ENCODE measurements at regions not wholly inside any gene's neighbourhood (a gene's known extent, or its start where the extent isn't known, plus 50 kb on each side); places are given as distances from the start of the nearest gene placed in this dataset.

DNA sequence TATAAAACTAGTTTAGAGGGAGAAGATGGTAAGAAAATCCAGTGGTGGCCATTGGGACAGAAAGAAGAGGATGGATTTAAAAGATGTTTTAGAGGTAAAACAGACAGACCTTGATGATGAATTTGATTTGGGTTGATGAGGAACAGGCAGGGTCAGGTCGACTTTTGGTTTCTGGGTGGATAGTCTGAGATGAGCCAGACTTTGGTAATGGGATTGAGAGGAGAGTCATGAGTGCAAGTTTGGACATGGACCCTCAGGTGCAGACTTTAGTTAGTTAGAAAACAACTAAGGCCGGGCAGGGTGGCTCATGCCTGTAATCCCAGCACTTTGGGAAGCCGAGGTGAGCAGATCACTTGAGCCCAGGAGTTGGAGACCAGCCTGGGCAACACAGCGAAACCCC is 257.9 kb downstream of the MAFB start:
- no peaks in the 10 kb centered on the region for H3K4me1 ChIP-seq (ENCODE audit: insufficient read depth)
- 73 to 90% (median 84%) methylated on average over 4 of the region's 4 CpGs for WGBS, 3 donors
- DNase-seq, result no peak
- no peak overlapping the region for H3K4me3 ChIP-seq
- H3K36me3 ChIP-seq, result no peaks in the 10 kb centered on the region
- H3K27me3 ChIP-seq, result no peaks in the 10 kb centered on the region
- no peaks in the 10 kb centered on the region for H3K9me3 ChIP-seq
- intact Hi-C loops (cut with DNase I), result no loop called here
- no peak for TF ChIP-seq POLR2A (IDR thresholded peaks at IDR 0.05)
- TF ChIP-seq, protein P1, sequence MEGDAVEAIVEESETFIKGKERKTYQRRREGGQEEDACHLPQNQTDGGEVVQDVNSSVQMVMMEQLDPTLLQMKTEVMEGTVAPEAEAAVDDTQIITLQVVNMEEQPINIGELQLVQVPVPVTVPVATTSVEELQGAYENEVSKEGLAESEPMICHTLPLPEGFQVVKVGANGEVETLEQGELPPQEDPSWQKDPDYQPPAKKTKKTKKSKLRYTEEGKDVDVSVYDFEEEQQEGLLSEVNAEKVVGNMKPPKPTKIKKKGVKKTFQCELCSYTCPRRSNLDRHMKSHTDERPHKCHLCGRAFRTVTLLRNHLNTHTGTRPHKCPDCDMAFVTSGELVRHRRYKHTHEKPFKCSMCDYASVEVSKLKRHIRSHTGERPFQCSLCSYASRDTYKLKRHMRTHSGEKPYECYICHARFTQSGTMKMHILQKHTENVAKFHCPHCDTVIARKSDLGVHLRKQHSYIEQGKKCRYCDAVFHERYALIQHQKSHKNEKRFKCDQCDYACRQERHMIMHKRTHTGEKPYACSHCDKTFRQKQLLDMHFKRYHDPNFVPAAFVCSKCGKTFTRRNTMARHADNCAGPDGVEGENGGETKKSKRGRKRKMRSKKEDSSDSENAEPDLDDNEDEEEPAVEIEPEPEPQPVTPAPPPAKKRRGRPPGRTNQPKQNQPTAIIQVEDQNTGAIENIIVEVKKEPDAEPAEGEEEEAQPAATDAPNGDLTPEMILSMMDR (IDR thresholded peaks at IDR 0.05), result no peak
- TF ChIP-seq EP300 (IDR thresholded peaks at IDR 0.05), result no peak
- no peak overlapping the region for H3K27ac ChIP-seq

DNA sequence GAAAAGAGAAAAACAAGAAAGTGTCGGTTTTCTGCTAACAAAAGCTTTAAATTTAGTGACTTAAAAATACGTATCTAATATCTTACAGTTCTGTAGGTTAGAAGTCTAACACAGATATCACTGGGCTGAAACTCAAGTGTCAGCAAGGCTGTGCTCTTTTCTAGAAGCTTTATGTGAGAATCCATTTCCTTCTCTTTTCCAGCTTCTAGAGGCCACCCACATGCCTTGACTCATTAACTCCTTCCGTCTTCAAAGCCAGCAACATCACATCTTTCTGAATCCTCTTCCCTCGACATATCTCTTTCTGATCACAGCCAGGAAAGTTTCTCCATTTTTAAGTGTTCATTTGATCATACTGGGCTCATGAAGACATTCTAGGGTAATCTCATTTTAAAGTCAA is 262.0 kb downstream of the MAFB start:
- H3K27ac ChIP-seq, result no peak overlapping the region
- 67 to 73% (median 67%) methylated on average over 4 of the region's 4 CpGs for WGBS, 3 donors

DNA sequence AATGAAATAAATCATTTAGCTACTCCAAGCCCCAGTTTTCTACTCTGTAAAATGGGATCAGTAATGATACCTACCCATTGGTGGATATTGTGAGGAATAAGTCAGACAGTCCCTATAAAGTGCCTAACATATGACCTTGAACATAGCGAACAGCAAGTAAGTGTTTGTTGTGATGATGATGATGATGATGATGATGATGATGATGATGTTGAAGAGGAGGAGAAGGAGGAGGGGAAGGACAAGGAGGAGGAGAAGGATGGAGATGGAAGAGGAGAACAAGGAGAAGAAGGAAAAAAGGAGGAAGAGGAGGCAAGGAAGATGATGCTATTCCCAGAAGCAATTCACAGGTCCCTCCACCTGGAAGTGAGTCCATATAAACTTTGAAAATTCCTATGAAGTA is 264.3 kb downstream of the MAFB start:
- Histone ChIP-seq H3K36me3 (no peaks in the 10 kb centered on the region), H3K27me3 (no peaks in the 10 kb centered on the region), H3K4me1 (ENCODE audit: insufficient read depth) (no peaks in the 10 kb centered on the region), H3K9me3 (no peaks in the 10 kb centered on the region), H3K4me3 (no peak overlapping the region), H3K27ac (no peak overlapping the region)
- TF ChIP-seq EP300 (IDR thresholded peaks at IDR 0.05) (no peak), POLR2A (IDR thresholded peaks at IDR 0.05) (no peak)
- TF ChIP-seq, protein P1 (IDR thresholded peaks at IDR 0.05), result no peak
- 82 to 85% (median 83%) methylated on average over 1 of the region's 1 CpG for WGBS, 3 donors
- no peak for DNase-seq
- intact Hi-C loops (cut with DNase I), result no loop called here

More for the DNA sequence above, 262.0 kb downstream of the MAFB start:
- no peak overlapping the region for H3K4me3 ChIP-seq
- DNase-seq, result no peak
- no peaks in the 10 kb centered on the region for H3K27me3 ChIP-seq
- TF ChIP-seq POLR2A (IDR thresholded peaks at IDR 0.05), result no peak
- TF ChIP-seq EP300 (IDR thresholded peaks at IDR 0.05), result no peak
- TF ChIP-seq, protein P1 (IDR thresholded peaks at IDR 0.05), result no peak
- intact Hi-C loops (cut with DNase I), result no loop called here
- no peaks in the 10 kb centered on the region for H3K36me3 ChIP-seq
- no peaks in the 10 kb centered on the region for H3K9me3 ChIP-seq
- no peaks in the 10 kb centered on the region for H3K4me1 ChIP-seq (ENCODE audit: insufficient read depth)

DNA sequence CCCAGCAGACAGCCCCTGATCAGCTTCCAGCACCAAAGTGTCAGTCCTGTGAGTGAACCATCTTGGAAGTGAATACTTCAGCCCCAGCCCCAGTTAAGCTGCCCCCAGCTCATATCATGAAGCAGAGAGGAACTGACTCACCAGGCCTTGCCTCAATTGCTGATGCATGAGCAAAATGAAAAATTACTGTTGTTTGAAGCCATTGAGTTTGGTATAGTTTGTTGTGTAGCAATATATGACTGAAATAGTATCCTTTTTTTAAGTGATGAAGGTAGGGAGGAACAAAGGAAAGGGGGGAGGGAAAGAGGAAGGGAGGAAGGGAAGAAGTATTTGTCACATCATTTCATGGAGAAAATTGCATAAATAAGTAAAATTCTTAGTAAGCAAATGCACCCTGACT is 266.4 kb downstream of the MAFB start:
- no peaks in the 10 kb centered on the region for H3K9me3 ChIP-seq
- H3K4me1 ChIP-seq (ENCODE audit: insufficient read depth), result no peaks in the 10 kb centered on the region
- no peak overlapping the region for H3K4me3 ChIP-seq
- no peak overlapping the region for H3K27ac ChIP-seq
- H3K27me3 ChIP-seq, result no peaks in the 10 kb centered on the region
- intact Hi-C loops (cut with DNase I), result no loop called here
- H3K36me3 ChIP-seq, result no peaks in the 10 kb centered on the region
- DNase-seq, result no peak
- no peak for TF ChIP-seq POLR2A (IDR thresholded peaks at IDR 0.05)
- no peak for TF ChIP-seq EP300 (IDR thresholded peaks at IDR 0.05)
- TF ChIP-seq, protein P1 (IDR thresholded peaks at IDR 0.05), result no peak

DNA sequence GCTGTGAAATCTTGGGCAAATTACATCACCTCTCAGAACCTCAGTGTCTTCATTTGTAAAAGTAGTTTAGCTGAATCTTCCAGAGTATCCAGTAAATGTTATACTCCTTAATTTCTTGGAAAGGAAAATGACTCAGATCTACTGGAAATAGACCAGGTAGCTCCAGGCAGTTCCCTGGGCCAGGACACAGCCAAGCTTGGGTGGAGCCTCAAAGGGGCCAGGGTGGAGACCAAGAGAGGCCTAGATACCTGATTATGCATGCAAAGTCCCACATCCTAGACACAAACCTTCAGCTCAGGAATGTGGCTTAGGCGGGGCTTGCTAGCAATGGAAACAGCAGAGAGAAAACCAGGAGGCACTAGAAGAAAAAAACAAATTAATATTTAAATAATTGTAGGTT is 272.8 kb downstream of the MAFB start:
- Histone ChIP-seq H3K4me3 (no peak overlapping the region), H3K4me1 (ENCODE audit: insufficient read depth) (no peaks in the 10 kb centered on the region), H3K36me3 (no peaks in the 10 kb centered on the region), H3K9me3 (no peaks in the 10 kb centered on the region), H3K27me3 (no peaks in the 10 kb centered on the region), H3K27ac (no peak overlapping the region)
- intact Hi-C loops (cut with DNase I), result no loop called here
- TF ChIP-seq POLR2A (IDR thresholded peaks at IDR 0.05) (no peak), EP300 (IDR thresholded peaks at IDR 0.05) (no peak)
- TF ChIP-seq, protein P1 (IDR thresholded peaks at IDR 0.05), result no peak
- DNase-seq, result no peak
- 91 to 97% (median 97%) methylated on average over 1 of the region's 1 CpG for WGBS, 3 donors

All from ovary (tissue), 7 donors.